HEK293T (cell line): ENCODE measurements at regions not wholly inside any gene's neighbourhood (a gene's known extent, or its start where the extent isn't known, plus 50 kb on each side); places are given as distances from the start of the nearest gene placed in this dataset.
"Not testable (repeated sequence)": the region's sequence is repeated elsewhere in the genome, so short reads cannot be mapped to it uniquely, and the experiment has no call there.

Experiments used
- CTCF ChIA-PET: fragments of 350-600 bp; formaldehyde crosslinking; extraction: SDS; loops from one replicate; lab custom pipeline; 2021; ENCODE audit warnings: antibody characterized with exemption, inconsistent platforms; lab: Yijun Ruan, JAX
- POLR2A ChIA-PET: fragments of 350-600 bp; formaldehyde crosslinking; extraction: SDS; loops from one replicate; lab custom pipeline; 2020; ENCODE audit warnings: antibody characterized with exemption, inconsistent platforms; lab: Yijun Ruan, JAX
- DNase-seq: peaks from one replicate; pipeline ENCODE4 v3.0.0; 2012; ENCODE audit warnings: mixed read lengths; ENCODE audit errors: extremely low spot score
- ARNT ChIP-seq: fragments of 450-650 bp; IDR thresholded peaks from 2 replicates; pipeline ENCODE4 v1.6.1; 2017; ENCODE audit warnings: mild to moderate bottlenecking
- BHLHE40 ChIP-seq: fragments of 450-650 bp; IDR thresholded peaks from 2 replicates; pipeline ENCODE4 v1.6.1; 2016; ENCODE audit warnings: mild to moderate bottlenecking, moderate library complexity, borderline replicate concordance
- CTBP1 ChIP-seq: fragments of 450-650 bp; IDR thresholded peaks from 2 replicates; pipeline ENCODE4 v1.6.1; 2016; ENCODE audit warnings: borderline replicate concordance
- ELF4 ChIP-seq: fragments of 450-650 bp; IDR thresholded peaks from 2 replicates; pipeline ENCODE4 v1.6.1; 2017; ENCODE audit warnings: antibody characterized with exemption
- FOXA1 ChIP-seq: fragments of 450-650 bp; IDR thresholded peaks from 2 replicates; pipeline ENCODE4 v1.6.1; 2016; ENCODE audit warnings: mild to moderate bottlenecking
- FOXK2 ChIP-seq: fragments of 450-650 bp; IDR thresholded peaks from 2 replicates; pipeline ENCODE4 v1.6.1; 2016; ENCODE audit warnings: mild to moderate bottlenecking
- FOXM1 ChIP-seq: fragments of 450-650 bp; IDR thresholded peaks from 2 replicates; pipeline ENCODE4 v1.6.1; 2017; ENCODE audit warnings: mild to moderate bottlenecking, borderline replicate concordance
- HDGF ChIP-seq: fragments of 450-650 bp; IDR thresholded peaks from 2 replicates; pipeline ENCODE4 v1.6.1; 2017; ENCODE audit warnings: antibody characterized with exemption, borderline replicate concordance
- L3MBTL2 ChIP-seq: fragments of 450-650 bp; conservative IDR thresholded peaks from 2 replicates; pipeline ENCODE4 v1.6.1; 2016; ENCODE audit warnings: mild to moderate bottlenecking
- LEF1 ChIP-seq: fragments of 450-650 bp; IDR thresholded peaks from 2 replicates; pipeline ENCODE4 v1.6.1; 2017; ENCODE audit warnings: mild to moderate bottlenecking, borderline replicate concordance
- NFRKB ChIP-seq: fragments of 450-650 bp; IDR thresholded peaks from 2 replicates; pipeline ENCODE4 v1.6.1; 2016; ENCODE audit warnings: mild to moderate bottlenecking, moderate library complexity
- SP1 ChIP-seq: fragments of 450-650 bp; IDR thresholded peaks from 2 replicates; pipeline ENCODE4 v1.6.1; 2017
- SUZ12 ChIP-seq: fragments of 450-650 bp; IDR thresholded peaks from 2 replicates; pipeline ENCODE4 v1.6.1; 2016; ENCODE audit warnings: mild to moderate bottlenecking
- TARDBP ChIP-seq: fragments of 450-650 bp; IDR thresholded peaks from 2 replicates; pipeline ENCODE4 v1.6.1; 2016
- ZNF384 ChIP-seq: fragments of 450-650 bp; IDR thresholded peaks from 2 replicates; pipeline ENCODE4 v1.6.1; 2016
- TF ChIP-seq, protein P1 (sequence below): fragments of 450-650 bp; IDR thresholded peaks from 2 replicates; pipeline ENCODE4 v1.6.1; 2016

GRCh38 chr2:190150413-190150812 is 87.9 kb upstream of the MSTN start:
- no peak for DNase-seq
- TF ChIP-seq FOXK2 = no peak
- TF ChIP-seq L3MBTL2 = no peak
- no peak for TF ChIP-seq NFRKB
- no peak for TF ChIP-seq ZNF384
- TF ChIP-seq ELF4 = no peak
- TF ChIP-seq HDGF = no peak
- no peak for TF ChIP-seq TARDBP
- no peak for TF ChIP-seq FOXA1
- no peak for TF ChIP-seq LEF1
- TF ChIP-seq FOXM1 = no peak
- ChIA-PET POLR2A (no interaction called here), CTCF (no interaction called here)

- CTCF ChIA-PET = no interaction called here
- POLR2A ChIA-PET = no interaction called here
- no peak for TF ChIP-seq CTBP1
- no peak for TF ChIP-seq FOXA1
- TF ChIP-seq SUZ12 = no peak
- no peak for TF ChIP-seq ZNF384
- no peak for TF ChIP-seq HDGF
- no peak for TF ChIP-seq LEF1
- TF ChIP-seq BHLHE40 = no peak
- TF ChIP-seq ELF4 = no peak
- no peak for TF ChIP-seq L3MBTL2
- no peak for DNase-seq
Measured at GRCh38 chr2:190149908-190150307, 87.4 kb upstream of the MSTN start.

DNA sequence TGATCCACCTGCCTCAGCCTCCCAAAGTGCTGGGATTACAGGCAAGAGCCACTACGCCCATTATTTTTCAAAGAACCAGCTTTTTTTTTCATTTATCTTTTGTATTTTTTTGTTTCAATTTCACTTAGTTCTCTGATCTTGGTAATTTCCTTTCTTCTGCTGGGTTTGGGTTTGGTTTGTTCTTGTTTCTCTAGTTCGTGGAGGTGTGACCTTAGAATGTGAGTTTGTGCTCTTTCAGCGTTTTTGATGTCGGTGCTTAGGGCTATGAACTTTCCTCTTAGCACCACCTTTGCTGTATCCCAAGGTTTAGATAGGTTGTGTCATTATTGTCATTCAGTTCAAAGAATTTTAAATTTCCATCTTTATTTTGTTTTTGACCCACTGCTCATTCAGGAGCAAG is 86.7 kb upstream of the MSTN start:
- CTCF ChIA-PET = no interaction called here

GRCh38 chr2:190146109-190146508 is 83.6 kb upstream of the MSTN start:
- DNase-seq, POLR2A ChIA-PET, CTCF ChIA-PET: not testable (repeated sequence)

More for the DNA sequence above, 86.7 kb upstream of the MSTN start:
- POLR2A ChIA-PET = no interaction called here
- no peak for TF ChIP-seq FOXA1
- TF ChIP-seq ZNF384 = no peak
- TF ChIP-seq TARDBP = no peak
- TF ChIP-seq FOXM1 = no peak
- no peak for TF ChIP-seq ARNT
- no peak for TF ChIP-seq SUZ12
- TF ChIP-seq NFRKB = no peak
- no peak for TF ChIP-seq BHLHE40
- TF ChIP-seq, protein P1, sequence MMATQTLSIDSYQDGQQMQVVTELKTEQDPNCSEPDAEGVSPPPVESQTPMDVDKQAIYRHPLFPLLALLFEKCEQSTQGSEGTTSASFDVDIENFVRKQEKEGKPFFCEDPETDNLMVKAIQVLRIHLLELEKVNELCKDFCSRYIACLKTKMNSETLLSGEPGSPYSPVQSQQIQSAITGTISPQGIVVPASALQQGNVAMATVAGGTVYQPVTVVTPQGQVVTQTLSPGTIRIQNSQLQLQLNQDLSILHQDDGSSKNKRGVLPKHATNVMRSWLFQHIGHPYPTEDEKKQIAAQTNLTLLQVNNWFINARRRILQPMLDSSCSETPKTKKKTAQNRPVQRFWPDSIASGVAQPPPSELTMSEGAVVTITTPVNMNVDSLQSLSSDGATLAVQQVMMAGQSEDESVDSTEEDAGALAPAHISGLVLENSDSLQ = no peak
- no peak for TF ChIP-seq L3MBTL2
- TF ChIP-seq SP1 = no peak
- no peak for TF ChIP-seq CTBP1
- no peak for TF ChIP-seq FOXK2
- TF ChIP-seq LEF1 = no peak
- no peak for TF ChIP-seq HDGF
- no peak for DNase-seq

GRCh38 chr2:190140474-190140873 is 77.9 kb upstream of the MSTN start:
- DNase-seq, POLR2A ChIA-PET, CTCF ChIA-PET: not testable (repeated sequence)

DNA sequence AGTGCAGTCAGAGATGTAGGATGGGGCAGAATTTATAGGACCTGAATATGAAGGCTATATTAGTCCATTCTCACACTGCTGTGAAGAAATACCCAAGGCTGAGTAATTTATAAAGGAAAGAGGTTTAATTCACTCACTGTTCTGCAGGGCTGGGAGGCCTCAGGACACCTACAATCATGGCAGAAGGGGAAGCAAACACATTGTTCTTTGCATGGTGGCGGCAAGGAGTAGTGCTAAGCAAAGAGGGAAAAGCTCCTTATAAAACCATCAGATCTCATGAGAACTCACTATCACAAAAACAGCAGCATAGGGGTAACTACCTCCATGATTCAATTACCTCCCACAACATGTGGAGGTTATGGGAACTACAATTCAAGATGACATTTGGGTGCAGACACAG is 76.8 kb upstream of the MSTN start:
- no peak for DNase-seq
- POLR2A ChIA-PET = no interaction called here

DNA sequence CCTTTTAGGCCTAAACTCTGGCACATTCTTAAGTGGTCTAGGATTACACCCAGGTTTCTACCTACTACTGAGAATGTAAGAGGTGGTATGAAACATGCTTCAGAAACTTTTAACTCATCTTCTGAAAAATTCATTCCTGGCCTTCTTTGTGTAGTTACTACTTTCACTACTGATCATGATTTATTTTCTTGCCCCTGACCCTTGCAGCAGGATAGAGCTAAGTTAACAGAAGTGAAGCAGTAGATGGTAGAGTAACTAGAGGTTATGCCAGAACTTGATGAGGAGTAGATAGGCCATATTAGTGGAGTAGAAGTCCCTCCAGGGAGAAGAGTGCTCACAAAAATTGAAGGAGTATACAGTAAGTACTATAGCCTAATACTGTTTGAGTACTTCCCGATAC is 75.5 kb upstream of the MSTN start:
- no peak for DNase-seq
- POLR2A ChIA-PET = no interaction called here
- CTCF ChIA-PET = no interaction called here
- no peak for TF ChIP-seq NFRKB
- TF ChIP-seq SP1 = no peak
- TF ChIP-seq CTBP1 = no peak
- TF ChIP-seq ZNF384 = no peak
- TF ChIP-seq FOXA1 = no peak
- no peak for TF ChIP-seq ARNT
- TF ChIP-seq, protein P1 = no peak
- TF ChIP-seq HDGF = no peak
- TF ChIP-seq TARDBP = no peak
- no peak for TF ChIP-seq SUZ12
- TF ChIP-seq BHLHE40 = no peak
- TF ChIP-seq FOXM1 = no peak
- TF ChIP-seq ELF4 = no peak
- TF ChIP-seq LEF1 = no peak
- TF ChIP-seq FOXK2 = no peak

More for the DNA sequence above, 76.8 kb upstream of the MSTN start:
- CTCF ChIA-PET = no interaction called here
- TF ChIP-seq ZNF384 = no peak
- TF ChIP-seq L3MBTL2 = no peak
- TF ChIP-seq SP1 = no peak
- TF ChIP-seq ARNT = no peak
- TF ChIP-seq FOXA1 = no peak
- TF ChIP-seq CTBP1 = no peak
- TF ChIP-seq BHLHE40 = no peak
- TF ChIP-seq, protein P1 = no peak
- TF ChIP-seq ELF4 = no peak
- no peak for TF ChIP-seq NFRKB
- TF ChIP-seq TARDBP = no peak
- no peak for TF ChIP-seq FOXM1
- no peak for TF ChIP-seq SUZ12
- TF ChIP-seq FOXK2 = no peak
- no peak for TF ChIP-seq LEF1
- no peak for TF ChIP-seq HDGF
